Nephron (organoid): ENCODE measurements at regions not wholly inside any gene's neighbourhood (a gene's known extent, or its start where the extent isn't known, plus 50 kb on each side); places are given as distances from the start of the nearest gene placed in this dataset.

Source experiments
- H3K27ac Mint-ChIP-seq, 3 experiments: 2 replicates each; pipeline ENCODE4 v1.8.0; 2020; ENCODE audit warnings: mixed read lengths in 3 of 3, mild to moderate bottlenecking in 2 of 3, moderate library complexity in 1 of 3
- H3K27me3 Mint-ChIP-seq: 2 replicates; pipeline ENCODE4 v1.8.0; 2021; ENCODE audit warnings: low read depth, mild to moderate bottlenecking, moderate library complexity, mixed read lengths
- H3K36me3 Mint-ChIP-seq: 2 replicates; pipeline ENCODE4 v1.8.0; 2020; ENCODE audit warnings: low read depth, mixed read lengths
- H3K4me1 Mint-ChIP-seq: 2 replicates; pipeline ENCODE4 v1.8.0; 2020; ENCODE audit warnings: mixed read lengths
- H3K4me3 Mint-ChIP-seq, 3 experiments: 2 replicates each; pipeline ENCODE4 v1.8.0; 2020; ENCODE audit warnings: mild to moderate bottlenecking in 3 of 3, mixed read lengths in 3 of 3, moderate library complexity in 2 of 3
- H3K9me3 Mint-ChIP-seq: 2 replicates; pipeline ENCODE4 v1.8.0; 2020; ENCODE audit warnings: mixed read lengths
- TF ChIP-seq, protein P1 (sequence below), 3 experiments: fragments of 200-600 bp; sonication (generic); IDR thresholded peaks; one replicate each; pipeline ENCODE4 v1.5.0; 2021; ENCODE audit warnings: antibody characterized with exemption in 3 of 3; ENCODE audit not compliant: unreplicated experiment in 3 of 3

DNA sequence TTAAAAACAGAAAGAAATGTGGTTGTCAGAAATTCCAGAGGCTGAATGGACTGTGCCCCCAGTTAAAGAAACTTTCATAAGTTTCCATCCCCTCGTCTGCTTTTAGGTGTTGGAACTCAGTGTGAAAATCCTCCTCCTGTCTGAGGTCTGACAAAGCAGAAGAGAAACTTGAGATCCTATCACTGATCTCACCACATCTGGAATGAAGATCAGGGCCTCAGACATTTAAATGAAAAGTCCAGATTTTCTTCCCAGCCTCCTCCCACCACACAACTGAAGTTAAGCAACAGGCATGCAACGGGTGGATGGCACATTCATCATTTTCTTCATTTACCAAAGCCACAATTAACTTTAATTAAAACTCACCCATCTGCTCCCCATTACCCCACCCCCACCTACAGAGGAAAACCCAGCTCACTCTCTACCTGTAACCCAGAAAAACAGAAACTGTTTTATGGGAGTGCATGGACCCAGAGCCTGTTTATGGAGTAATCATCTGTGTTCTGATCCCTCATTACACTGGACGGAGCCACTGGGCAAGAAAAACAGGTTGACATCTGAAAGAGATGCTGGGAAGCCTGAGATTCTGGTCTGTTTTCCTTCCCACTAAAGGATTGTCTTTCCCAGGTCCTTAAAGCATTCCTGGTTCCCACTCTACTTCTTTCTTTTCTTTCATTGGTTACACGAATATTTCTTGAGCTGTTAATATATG, 58.1 kb upstream of the HOPX start:
- Mint-ChIP-seq H3K27ac (no peak overlapping the region), H3K4me1 (no peaks in the 10 kb centered on the region), H3K9me3 (peaks cover 10% of the 10 kb centered on the region), H3K36me3 (no peaks in the 10 kb centered on the region), H3K27me3 (no peaks in the 10 kb centered on the region), H3K4me3 (no peak overlapping the region)
- TF ChIP-seq, protein P1, sequence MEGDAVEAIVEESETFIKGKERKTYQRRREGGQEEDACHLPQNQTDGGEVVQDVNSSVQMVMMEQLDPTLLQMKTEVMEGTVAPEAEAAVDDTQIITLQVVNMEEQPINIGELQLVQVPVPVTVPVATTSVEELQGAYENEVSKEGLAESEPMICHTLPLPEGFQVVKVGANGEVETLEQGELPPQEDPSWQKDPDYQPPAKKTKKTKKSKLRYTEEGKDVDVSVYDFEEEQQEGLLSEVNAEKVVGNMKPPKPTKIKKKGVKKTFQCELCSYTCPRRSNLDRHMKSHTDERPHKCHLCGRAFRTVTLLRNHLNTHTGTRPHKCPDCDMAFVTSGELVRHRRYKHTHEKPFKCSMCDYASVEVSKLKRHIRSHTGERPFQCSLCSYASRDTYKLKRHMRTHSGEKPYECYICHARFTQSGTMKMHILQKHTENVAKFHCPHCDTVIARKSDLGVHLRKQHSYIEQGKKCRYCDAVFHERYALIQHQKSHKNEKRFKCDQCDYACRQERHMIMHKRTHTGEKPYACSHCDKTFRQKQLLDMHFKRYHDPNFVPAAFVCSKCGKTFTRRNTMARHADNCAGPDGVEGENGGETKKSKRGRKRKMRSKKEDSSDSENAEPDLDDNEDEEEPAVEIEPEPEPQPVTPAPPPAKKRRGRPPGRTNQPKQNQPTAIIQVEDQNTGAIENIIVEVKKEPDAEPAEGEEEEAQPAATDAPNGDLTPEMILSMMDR (IDR thresholded peaks at IDR 0.05; ENCODE audit: unreplicated experiment in 3 of 3): no peak

DNA sequence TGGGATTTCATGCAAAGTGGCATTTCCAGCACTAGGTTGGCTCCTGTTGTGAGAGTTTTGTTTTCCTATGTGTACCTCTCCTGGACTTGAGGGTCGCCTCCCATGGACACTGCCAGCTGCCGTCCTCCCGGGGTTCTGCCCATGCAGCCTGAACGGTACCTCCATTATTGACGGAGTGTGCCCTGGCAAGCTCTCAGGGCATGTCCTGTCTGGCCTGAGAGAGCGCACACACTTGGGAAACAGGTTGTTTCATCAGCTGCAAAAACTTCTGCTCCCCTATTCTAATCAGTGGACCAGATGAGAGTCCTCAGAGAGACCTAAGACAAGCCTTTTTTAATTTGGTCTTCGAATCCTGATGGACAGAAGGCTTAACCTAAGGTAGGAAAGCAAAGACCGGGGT, 56.6 kb upstream of the HOPX start:
- Mint-ChIP-seq H3K4me1 (no peaks in the 10 kb centered on the region), H3K36me3 (no peaks in the 10 kb centered on the region)

DNA sequence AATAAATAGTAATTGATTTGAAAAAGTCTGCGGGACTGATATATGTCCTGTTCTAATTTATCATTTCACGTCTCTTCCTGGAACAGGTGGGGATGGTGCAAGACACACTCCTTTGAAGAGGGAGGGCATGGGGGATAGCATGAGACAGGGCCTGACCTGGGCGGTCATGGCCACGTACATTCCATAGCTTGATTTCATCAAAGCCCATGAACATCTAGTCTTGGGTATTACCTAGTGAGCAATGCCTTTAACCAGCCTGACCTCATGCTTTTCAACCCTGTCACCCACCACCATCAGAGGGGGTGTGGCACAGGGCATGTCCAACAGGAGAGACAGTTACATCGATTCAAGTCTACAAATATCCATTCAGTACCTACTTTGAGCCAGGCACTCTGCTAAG, 52.3 kb upstream of the HOPX start:
- no peaks in the 10 kb centered on the region for H3K4me1 Mint-ChIP-seq
- H3K4me3 Mint-ChIP-seq: no peak overlapping the region
- H3K36me3 Mint-ChIP-seq: no peaks in the 10 kb centered on the region
- H3K27ac Mint-ChIP-seq: no peak overlapping the region
- H3K9me3 Mint-ChIP-seq: peaks cover 10% of the 10 kb centered on the region
- TF ChIP-seq, protein P1 (IDR thresholded peaks at IDR 0.05; ENCODE audit: unreplicated experiment in 3 of 3): no peak
- H3K27me3 Mint-ChIP-seq: peaks cover 4% of the 10 kb centered on the region

More for the DNA sequence above, 56.6 kb upstream of the HOPX start:
- Mint-ChIP-seq H3K27ac (no peak overlapping the region), H3K27me3 (peaks cover 4% of the 10 kb centered on the region), H3K4me3 (no peak overlapping the region), H3K9me3 (peaks cover 10% of the 10 kb centered on the region)
- TF ChIP-seq, protein P1 (IDR thresholded peaks at IDR 0.05; ENCODE audit: unreplicated experiment in 3 of 3): no peak

- Mint-ChIP-seq H3K9me3 (peaks cover 8% of the 10 kb centered on the region), H3K36me3 (no peaks in the 10 kb centered on the region), H3K4me3 (no peak overlapping the region), H3K4me1 (no peaks in the 10 kb centered on the region), H3K27me3 (peaks cover 4% of the 10 kb centered on the region), H3K27ac (no peak overlapping the region)
- TF ChIP-seq, protein P1 (IDR thresholded peaks at IDR 0.05; ENCODE audit: unreplicated experiment in 3 of 3): no peak
Observed at GRCh38 chr4:56732301-56732700, 51.2 kb upstream of the HOPX start.

GRCh38 chr4:56731857-56732256, 50.8 kb upstream of the HOPX start:
- no peak overlapping the region for H3K4me3 Mint-ChIP-seq
- no peaks in the 10 kb centered on the region for H3K4me1 Mint-ChIP-seq
- H3K9me3 Mint-ChIP-seq: peaks cover 7% of the 10 kb centered on the region
- no peaks in the 10 kb centered on the region for H3K36me3 Mint-ChIP-seq
- no peak overlapping the region for H3K27ac Mint-ChIP-seq
- peaks cover 4% of the 10 kb centered on the region for H3K27me3 Mint-ChIP-seq
- TF ChIP-seq, protein P1 (IDR thresholded peaks at IDR 0.05; ENCODE audit: unreplicated experiment in 3 of 3): no peak
